Renal pelvis (tissue), 1 donor: ENCODE measurements at regions not wholly inside any gene's neighbourhood (a gene's known extent, or its start where the extent isn't known, plus 50 kb on each side); places are given as distances from the start of the nearest gene placed in this dataset.
"Not testable (repeated sequence)": the region's sequence is repeated elsewhere in the genome, so short reads cannot be mapped to it uniquely, and the experiment has no call there.

ENCODE experiments used
- DNase-seq: peaks from one replicate; pipeline ENCODE4 v3.0.0-alpha.2; 2013

GRCh38 chr15:70525551-70525950 is 237.8 kb downstream of the UACA start:
- no peak for DNase-seq

- no peak for DNase-seq
Measured at GRCh38 chr15:70524470-70524869, 238.9 kb downstream of the UACA start.

- no peak for DNase-seq
Measured at GRCh38 chr15:70523616-70524015, 239.7 kb downstream of the UACA start.

- DNase-seq = no peak
Measured at GRCh38 chr15:70523192-70523591, 240.2 kb downstream of the UACA start.

- DNase-seq = no peak
Measured at GRCh38 chr15:70522323-70522966, 240.9 kb downstream of the UACA start.

GRCh38 chr15:70521576-70522322 is 241.6 kb downstream of the UACA start:
- DNase-seq = no peak

GRCh38 chr15:70519616-70520015 is 243.7 kb downstream of the UACA start:
- DNase-seq = no peak

GRCh38 chr15:70519004-70519365 is 244.4 kb downstream of the UACA start:
- no peak for DNase-seq

- no peak for DNase-seq
Measured at GRCh38 chr15:70518201-70519003, 245.0 kb downstream of the UACA start.

- DNase-seq = no peak
Measured at GRCh38 chr15:70517194-70517590, 246.2 kb downstream of the UACA start.

GRCh38 chr15:70516408-70517193 is 246.8 kb downstream of the UACA start:
- DNase-seq = no peak

GRCh38 chr15:70514251-70514650 is 249.1 kb downstream of the UACA start:
- no peak for DNase-seq

GRCh38 chr15:70513819-70514218 is 249.5 kb downstream of the UACA start:
- no peak for DNase-seq

- DNase-seq = no peak
Measured at GRCh38 chr15:70512772-70513362, 250.5 kb downstream of the UACA start.

- not testable (repeated sequence) for DNase-seq
Measured at GRCh38 chr15:70511972-70512587, 251.3 kb downstream of the UACA start.

GRCh38 chr15:70510433-70510832 is 252.9 kb downstream of the UACA start:
- DNase-seq = no peak

GRCh38 chr15:70509731-70510143 is 253.6 kb downstream of the UACA start:
- DNase-seq = no peak

GRCh38 chr15:70509282-70509662 is 254.1 kb downstream of the UACA start:
- DNase-seq = no peak

- peak; percentile 86 for DNase-seq
Measured at GRCh38 chr15:70508561-70509281, 254.6 kb downstream of the UACA start.

GRCh38 chr15:70507772-70508371 is 255.5 kb downstream of the UACA start:
- DNase-seq = no peak
